ENCODE measurements at regions not wholly inside any gene's neighbourhood (a gene's known extent, or its start where the extent isn't known, plus 50 kb on each side); places are given as distances from the start of the nearest gene placed in this dataset.

DNA sequence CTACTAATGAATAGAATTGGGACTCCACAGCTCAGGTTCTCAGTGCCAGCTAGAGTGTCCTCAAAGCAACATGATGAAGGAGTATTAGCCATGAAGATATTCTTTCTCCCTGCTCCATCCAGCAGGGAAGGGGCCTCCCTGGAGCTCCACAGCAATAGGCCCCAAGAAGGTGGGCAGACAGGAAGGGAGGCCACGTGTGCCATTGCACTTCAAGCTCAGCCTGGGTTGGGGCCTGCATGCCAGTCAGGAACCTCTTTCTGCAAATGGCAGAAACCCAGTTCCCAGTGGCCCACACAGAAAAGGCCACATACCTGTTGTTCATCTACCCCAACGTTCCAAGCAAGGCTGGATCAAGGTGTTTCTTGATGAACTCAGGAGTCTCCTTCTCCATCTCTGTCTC, 357.5 kb upstream of the SFSWAP start:
- Mint-ChIP-seq H3K36me3 (no peaks in the 10 kb centered on the region), H3K4me3 (no peak overlapping the region), H3K4me1 (peaks cover 0 to 4% (median 1%) of the 10 kb centered on the region in 3 donors), H3K9me3 (peaks cover 0 to 11% (median 0%) of the 10 kb centered on the region in 7 donors), H3K27ac (no peak overlapping the region), H3K27me3 (peaks cover 42 to 47% (median 47%) of the 10 kb centered on the region in 3 donors)
- DNase-seq: no peak
- ATAC-seq (ENCODE audit: low read depth in 2 of 2): no peak

DNA sequence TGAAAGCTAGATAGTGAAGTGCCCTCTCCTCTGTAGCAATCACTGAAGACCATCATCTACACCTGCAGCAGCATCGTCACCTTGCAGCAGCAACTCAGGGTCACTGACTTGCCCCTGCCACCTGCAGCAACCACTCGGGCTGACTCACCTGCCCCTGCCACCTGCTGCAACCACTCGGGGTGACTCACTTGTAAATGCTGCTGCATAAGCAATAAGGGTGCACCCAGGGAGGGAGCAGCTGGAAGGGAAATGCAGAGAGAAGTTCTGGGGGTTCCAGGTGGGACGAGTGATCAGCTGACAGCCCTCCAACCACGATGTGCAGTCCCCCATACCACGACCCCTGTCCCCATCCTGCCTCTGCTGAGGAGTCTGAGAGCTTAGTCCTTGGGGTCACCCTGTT, 357.1 kb upstream of the SFSWAP start:
- H3K27me3 Mint-ChIP-seq: peaks cover 42 to 50% (median 48%) of the 10 kb centered on the region in 3 donors
- H3K36me3 Mint-ChIP-seq: no peaks in the 10 kb centered on the region
- peaks cover 0 to 10% (median 0%) of the 10 kb centered on the region in 7 donors for H3K9me3 Mint-ChIP-seq
- no peak overlapping the region for H3K27ac Mint-ChIP-seq
- DNase-seq: no peak
- no peak for ATAC-seq (ENCODE audit: low read depth in 2 of 2)
- H3K4me3 Mint-ChIP-seq: no peak overlapping the region
- peaks cover 0 to 4% (median 0%) of the 10 kb centered on the region in 3 donors for H3K4me1 Mint-ChIP-seq

DNA sequence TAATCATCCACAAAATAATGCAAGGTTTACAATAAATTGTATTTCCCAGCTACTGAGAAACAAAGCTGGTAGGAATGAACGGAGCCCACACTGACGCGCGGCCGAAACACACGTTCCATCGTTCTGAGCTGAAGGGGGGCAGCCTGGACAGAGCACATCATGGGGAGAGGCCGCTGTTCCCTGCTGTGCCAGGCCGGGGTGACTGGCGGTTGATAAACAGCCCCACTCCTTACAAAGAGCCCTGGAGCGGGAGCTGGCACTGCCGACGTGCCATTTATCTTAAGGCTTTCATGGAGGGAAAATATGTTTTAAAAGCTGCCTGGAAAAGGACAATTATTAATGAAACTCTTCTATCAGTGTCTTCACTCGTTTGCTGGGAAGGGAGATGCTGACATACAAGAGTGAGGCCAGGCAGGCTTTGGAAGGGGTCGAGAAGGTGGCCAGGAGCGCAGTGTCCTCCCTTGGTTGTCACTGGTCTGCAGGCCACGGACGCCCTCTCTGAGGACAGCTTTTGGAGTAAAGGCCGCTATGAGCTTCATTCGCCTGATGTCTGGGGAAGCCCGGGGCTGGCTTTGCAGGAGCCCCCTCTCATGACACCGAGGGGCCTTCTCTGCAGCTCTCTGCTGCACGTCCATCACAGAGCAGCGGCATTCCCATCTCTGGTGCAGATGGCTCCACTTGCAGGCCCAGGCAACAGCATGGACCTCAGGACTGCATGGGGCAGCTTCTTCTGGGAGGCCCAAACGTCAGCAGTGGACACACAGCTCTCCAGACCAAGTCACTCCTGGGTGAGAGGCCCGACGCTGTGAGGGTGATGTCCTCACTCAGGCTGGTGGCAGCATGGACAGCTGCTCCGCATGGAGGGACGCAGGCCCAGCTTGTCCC, 355.3 kb upstream of the SFSWAP start:
- ATAC-seq (ENCODE audit: low read depth in 2 of 2) (no peak), DNase-seq (no peak)
- Mint-ChIP-seq H3K9me3 (peaks cover 0 to 9% (median 4%) of the 10 kb centered on the region in 7 donors), H3K36me3 (no peaks in the 10 kb centered on the region), H3K27me3 (peaks cover 37 to 42% (median 41%) of the 10 kb centered on the region in 3 donors), H3K4me1 (peaks cover 0 to 4% (median 0%) of the 10 kb centered on the region in 3 donors), H3K4me3 (peak overlapping the region in 1 of 8 donors; percentile 79), H3K27ac (peak overlapping the region in 1 of 6 donors; percentile 76)

- Mint-ChIP-seq H3K27ac (peak overlapping the region in 1 of 6 donors; percentile 79), H3K9me3 (peaks cover 0 to 7% (median 2%) of the 10 kb centered on the region in 7 donors), H3K4me3 (no peak overlapping the region), H3K27me3 (peaks cover 37 to 42% (median 41%) of the 10 kb centered on the region in 3 donors), H3K36me3 (no peaks in the 10 kb centered on the region), H3K4me1 (peaks cover 0 to 2% (median 0%) of the 10 kb centered on the region in 3 donors)
- ATAC-seq (ENCODE audit: low read depth in 2 of 2): no peak
- no peak for DNase-seq
Observed at GRCh38 chr12:131356485-131357184, 354.3 kb upstream of the SFSWAP start.

GRCh38 chr12:131357185-131357747, 353.6 kb upstream of the SFSWAP start:
- Mint-ChIP-seq H3K9me3 (peaks cover 0 to 4% (median 0%) of the 10 kb centered on the region in 7 donors), H3K4me3 (no peak overlapping the region), H3K36me3 (no peaks in the 10 kb centered on the region), H3K4me1 (no peaks in the 10 kb centered on the region), H3K27ac (no peak overlapping the region), H3K27me3 (peaks cover 37 to 42% (median 41%) of the 10 kb centered on the region in 3 donors)
- DNase-seq: no peak
- ATAC-seq (ENCODE audit: low read depth in 2 of 2): no peak

- ATAC-seq (ENCODE audit: low read depth in 2 of 2) (no peak), DNase-seq (no peak)
- Mint-ChIP-seq H3K27me3 (peaks cover 37 to 42% (median 37%) of the 10 kb centered on the region in 3 donors), H3K27ac (no peak overlapping the region), H3K36me3 (no peaks in the 10 kb centered on the region), H3K9me3 (peaks cover 0 to 4% (median 0%) of the 10 kb centered on the region in 7 donors), H3K4me3 (no peak overlapping the region), H3K4me1 (no peaks in the 10 kb centered on the region)
Observed at GRCh38 chr12:131357920-131358319, 353.0 kb upstream of the SFSWAP start.

DNA sequence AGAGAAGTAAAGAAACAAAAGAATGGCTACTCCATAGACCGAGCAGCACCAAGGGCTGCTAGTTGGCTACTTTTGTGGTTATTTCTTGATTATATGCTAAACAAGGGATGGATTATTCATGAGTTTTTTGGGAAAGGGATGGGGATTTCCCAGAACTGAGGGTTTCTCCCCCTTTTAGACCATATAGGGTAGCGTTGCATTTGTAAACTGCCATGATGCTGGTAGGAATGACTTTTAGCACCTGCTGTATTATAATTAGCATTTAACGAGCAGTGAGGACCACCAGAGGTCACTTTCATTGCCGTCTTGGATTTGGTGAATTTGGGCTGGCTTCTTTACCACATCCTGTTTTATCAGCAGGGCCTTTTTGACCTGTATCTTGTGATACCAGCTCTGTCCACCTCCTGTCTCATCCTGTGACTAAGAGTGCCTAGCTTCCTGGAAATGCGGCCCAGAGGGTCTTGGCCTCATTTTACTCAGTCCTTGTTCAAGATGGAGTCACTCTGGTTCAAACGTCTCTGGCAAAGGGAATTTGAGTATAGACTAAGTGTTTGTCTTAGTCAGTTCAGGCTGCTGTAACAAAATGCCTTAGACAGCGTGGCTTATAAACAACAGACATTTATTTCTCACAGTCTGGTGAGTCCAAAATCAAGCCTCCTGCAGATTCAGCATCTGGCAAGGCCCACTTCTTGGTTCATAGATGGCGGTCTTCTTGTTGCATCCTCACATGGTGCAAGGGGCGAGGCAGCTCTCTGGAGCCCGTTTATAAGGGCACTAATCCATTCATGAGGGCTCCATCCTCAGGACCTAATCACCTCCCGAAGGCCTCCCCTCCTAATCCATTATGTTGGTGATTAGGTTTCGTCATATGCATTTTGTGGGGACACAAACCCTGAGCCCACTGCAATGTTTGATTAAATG, 348.3 kb upstream of the SFSWAP start:
- ATAC-seq (ENCODE audit: low read depth in 2 of 2) (no peak), DNase-seq (no peak)
- Mint-ChIP-seq H3K36me3 (no peaks in the 10 kb centered on the region), H3K27me3 (peaks cover 6 to 19% (median 12%) of the 10 kb centered on the region in 3 donors), H3K4me1 (no peaks in the 10 kb centered on the region), H3K9me3 (peaks cover 0 to 4% (median 0%) of the 10 kb centered on the region in 7 donors), H3K4me3 (no peak overlapping the region), H3K27ac (no peak overlapping the region)

DNA sequence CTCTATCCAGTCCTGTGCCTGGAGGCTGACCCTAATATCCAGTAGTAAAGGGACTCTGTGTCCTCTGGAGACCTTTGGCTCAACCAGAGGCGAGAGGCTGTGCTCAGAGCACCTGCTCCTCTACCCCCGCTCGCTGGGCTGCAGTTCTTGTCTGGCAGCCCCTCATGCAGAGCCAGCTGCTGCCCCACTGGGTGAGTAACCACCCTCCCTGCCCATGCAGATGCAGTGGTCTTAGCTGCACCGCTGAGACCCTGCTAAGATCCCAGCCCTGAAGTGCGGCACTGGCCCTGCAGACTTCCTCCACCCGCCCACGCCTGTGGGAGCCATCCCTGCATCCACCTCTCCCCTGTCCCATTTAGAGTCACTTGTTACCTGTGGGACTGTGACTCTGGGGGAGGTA, 347.5 kb upstream of the SFSWAP start:
- Mint-ChIP-seq H3K27ac (no peak overlapping the region), H3K9me3 (peaks cover 0 to 4% (median 0%) of the 10 kb centered on the region in 7 donors), H3K4me1 (no peaks in the 10 kb centered on the region), H3K36me3 (no peaks in the 10 kb centered on the region), H3K27me3 (peaks cover 4 to 12% (median 4%) of the 10 kb centered on the region in 3 donors), H3K4me3 (no peak overlapping the region)
- ATAC-seq (ENCODE audit: low read depth in 2 of 2) (no peak), DNase-seq (no peak)

DNA sequence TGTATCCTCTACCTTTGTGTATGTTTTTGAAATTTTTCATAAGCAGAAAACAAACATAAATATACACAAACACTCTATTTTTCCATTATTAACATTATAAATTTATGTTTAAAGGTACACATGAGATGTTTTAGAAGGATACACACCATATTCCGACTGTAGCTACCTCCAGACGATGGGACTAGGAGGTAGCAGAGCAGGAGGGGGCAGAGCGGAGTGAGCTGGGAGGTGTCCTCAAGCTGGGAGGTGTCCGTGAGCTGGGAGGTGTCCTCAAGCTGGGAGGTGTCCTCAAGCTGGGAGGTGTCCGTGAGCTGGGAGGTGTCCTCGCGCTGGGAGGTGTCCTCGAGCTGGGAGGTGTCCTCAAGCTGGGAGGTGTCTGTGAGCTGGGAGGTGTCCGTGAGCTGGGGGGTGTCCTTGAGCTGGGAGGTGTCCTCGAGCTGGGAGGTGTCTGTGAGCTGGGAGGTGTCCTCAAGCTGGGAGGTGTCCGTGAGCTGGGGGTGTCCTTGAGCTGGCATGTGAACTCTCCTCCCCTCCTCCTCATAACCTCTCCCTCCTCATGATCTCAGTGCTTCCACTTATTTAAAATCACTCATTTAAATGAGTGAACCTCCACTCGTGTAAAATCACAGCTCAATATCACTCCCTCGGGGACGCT, 346.9 kb upstream of the SFSWAP start:
- Mint-ChIP-seq H3K27me3 (peaks cover 0 to 9% (median 4%) of the 10 kb centered on the region in 3 donors), H3K4me3 (peak overlapping the region in 1 of 8 donors; percentile 78), H3K36me3 (no peaks in the 10 kb centered on the region), H3K27ac (no peak overlapping the region), H3K4me1 (no peaks in the 10 kb centered on the region), H3K9me3 (peaks cover 0 to 4% (median 0%) of the 10 kb centered on the region in 7 donors)
- ATAC-seq (ENCODE audit: low read depth in 2 of 2) (no peak), DNase-seq (no peak)

DNA sequence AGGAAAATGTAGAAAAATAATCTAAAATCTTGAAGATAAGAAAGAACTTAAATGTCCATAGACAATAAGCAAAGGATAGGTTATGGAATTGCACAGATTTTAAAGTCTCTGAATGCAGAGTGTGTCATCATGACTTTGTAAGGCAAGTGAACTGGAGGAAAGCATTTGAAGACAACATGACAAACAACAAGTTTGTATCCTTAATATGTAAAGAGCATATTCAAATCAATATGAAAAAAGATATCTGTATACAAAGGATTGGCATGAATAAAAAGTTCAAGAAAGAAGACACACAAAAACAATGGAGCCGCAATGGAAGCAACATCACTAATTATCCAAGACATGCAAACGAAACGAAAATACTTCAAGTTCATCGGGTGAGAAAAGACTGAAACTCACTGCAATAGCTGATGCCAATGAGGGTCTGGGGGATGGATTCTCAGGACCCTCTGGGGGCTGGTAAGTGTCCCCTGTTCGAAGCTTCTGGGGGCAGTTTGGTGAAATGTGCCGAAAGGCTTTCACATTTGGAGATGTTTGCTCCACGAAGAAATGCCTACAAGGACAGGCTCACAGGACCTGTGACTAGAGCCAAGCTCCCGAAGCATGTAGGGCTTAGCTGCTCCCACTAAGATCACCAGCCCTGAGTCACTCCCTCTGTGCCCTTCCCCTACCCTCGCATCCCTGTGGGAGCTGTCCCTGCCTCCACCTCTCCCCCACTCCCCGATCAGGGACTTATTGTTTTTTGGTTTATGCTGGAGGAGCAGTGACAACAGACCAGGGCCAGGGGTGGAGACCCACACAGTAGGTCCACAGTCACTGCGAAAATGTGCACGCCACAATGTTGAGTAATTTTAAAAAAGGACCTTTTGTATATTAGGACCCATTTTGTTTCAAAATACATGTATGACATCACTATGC, 345.7 kb upstream of the SFSWAP start:
- Mint-ChIP-seq H3K36me3 (no peaks in the 10 kb centered on the region), H3K9me3 (no peaks in the 10 kb centered on the region), H3K27me3 (peaks cover 0 to 9% (median 0%) of the 10 kb centered on the region in 3 donors), H3K4me1 (no peaks in the 10 kb centered on the region), H3K27ac (no peak overlapping the region), H3K4me3 (no peak overlapping the region)
- no peak for DNase-seq
- no peak for ATAC-seq (ENCODE audit: low read depth in 2 of 2)

DNA sequence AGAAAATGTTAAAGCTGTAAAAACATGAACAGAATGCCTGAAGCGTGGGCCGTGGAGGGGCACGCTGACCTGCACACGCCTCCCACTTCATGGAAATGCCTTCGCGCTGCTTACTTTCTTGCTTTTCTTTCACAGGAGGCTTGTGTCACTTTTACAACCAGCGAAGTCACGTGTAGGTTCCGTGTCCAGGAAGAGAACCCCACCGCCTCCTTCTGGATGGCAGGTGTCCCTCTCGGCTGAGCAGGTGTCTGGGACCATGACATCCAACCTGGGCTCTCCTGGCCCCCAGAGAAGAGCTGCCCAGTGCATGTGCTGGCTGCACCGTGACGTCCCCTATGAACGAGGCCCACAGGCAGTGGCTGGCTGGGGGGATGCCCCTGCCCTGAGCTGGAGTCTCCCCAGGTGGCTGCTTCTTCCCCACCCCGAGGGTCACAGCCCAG, 345.0 kb upstream of the SFSWAP start:
- DNase-seq (no peak), ATAC-seq (ENCODE audit: low read depth in 2 of 2) (no peak)
- Mint-ChIP-seq H3K36me3 (no peaks in the 10 kb centered on the region), H3K4me3 (no peak overlapping the region), H3K27ac (no peak overlapping the region), H3K9me3 (no peaks in the 10 kb centered on the region), H3K4me1 (no peaks in the 10 kb centered on the region), H3K27me3 (peaks cover 0 to 9% (median 0%) of the 10 kb centered on the region in 3 donors)

Measured in naive B cell (primary cell).